DMS53 (cell line): ENCODE measurements at regions not wholly inside any gene's neighbourhood (a gene's known extent, or its start where the extent isn't known, plus 50 kb on each side); places are given as distances from the start of the nearest gene placed in this dataset.
"Not testable (repeated sequence)": the region's sequence is repeated elsewhere in the genome, so short reads cannot be mapped to it uniquely, and the experiment has no call there.

Experiments used
- DNase-seq: peaks from one replicate; lab custom pipeline; 2025; lab: John Stamatoyannopoulos, UW

DNA sequence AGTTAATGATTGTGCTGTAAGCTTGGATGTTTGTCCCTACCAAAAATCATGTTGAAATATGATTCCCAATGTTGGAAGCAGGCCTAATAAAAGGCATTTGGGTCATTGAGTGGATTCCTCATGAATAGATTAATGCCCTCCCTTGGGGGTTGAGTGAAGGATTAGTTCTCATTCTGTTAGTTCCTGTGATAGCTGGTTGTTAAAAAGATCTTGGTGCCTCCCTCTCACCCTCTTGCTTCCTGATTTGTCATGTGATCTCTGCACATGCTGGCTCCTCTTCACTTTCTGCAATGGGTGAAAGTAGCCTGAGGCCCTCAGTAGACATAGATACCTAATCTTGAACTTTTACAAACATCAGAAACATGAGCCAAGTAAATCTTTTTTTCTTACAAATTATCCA, 115.6 kb upstream of the HCRTR2 start:
- DNase-seq, result no peak

- peak; percentile 5 for DNase-seq
Observed at GRCh38 chr6:55064711-55065420, 109.4 kb upstream of the HCRTR2 start.

GRCh38 chr6:55069132-55069781, 105.1 kb upstream of the HCRTR2 start:
- peak; percentile 78 for DNase-seq

DNA sequence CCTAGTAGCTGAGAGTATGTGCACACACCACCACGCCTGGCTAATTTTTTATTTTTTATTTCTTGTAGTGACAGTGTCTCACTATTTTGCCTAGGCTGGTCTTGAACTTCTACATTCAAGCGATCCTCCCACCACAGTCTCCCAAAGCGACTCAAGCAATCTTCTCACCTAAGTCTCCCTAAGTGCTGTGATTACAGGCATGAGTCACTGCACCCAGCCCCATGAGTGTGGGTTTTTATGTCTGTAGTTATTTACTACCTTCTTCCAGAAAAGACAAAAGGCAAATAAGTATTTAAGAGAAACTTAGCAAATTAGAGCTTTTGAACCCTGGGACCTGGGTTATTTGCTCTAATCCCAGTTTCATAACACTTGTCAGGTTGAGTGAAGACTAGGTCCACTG, 92.3 kb upstream of the HCRTR2 start:
- DNase-seq, result no peak

DNA sequence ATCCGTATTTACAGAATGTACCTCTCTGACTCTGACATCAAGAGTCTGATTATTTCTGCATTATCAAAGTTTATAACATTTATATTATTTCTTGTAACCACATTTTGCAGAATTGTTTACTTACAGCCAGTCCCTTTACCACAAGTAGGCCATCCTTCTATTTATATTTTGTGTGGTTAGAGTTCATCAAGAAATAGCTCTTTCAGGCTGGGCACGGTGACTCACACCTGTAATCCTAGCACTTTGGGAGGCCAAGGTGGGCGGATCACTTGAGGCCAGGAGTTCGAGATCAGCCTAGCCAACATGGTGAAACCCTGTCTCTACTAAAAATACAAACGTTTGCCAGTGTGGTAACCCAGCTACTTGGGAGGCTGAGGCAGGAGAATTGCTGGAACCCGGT, 86.3 kb upstream of the HCRTR2 start:
- DNase-seq, result not testable (repeated sequence)

GRCh38 chr6:55088902-55089301, 85.4 kb upstream of the HCRTR2 start:
- DNase-seq, result no peak

DNA sequence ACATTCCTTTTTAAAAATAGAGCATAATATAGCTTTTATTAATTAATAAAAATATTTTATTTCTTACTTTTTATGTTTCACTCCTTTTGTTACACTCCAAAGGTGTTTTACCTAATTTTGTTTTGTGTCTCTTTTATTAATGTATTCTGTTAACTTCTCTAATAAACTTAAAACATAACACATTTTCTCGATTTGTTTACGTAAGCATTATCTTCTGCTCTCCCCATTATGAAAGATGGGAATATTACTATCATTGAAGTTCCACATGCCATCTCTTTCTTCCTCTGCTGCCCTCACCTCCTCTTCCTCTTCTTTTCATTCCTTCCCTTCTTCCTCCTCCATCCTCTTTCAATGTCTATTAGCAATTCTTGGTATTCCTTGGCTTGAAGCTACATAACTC, 85.0 kb upstream of the HCRTR2 start:
- DNase-seq, result no peak

- DNase-seq, result peak; percentile 13
Observed at GRCh38 chr6:55100686-55101085, 73.6 kb upstream of the HCRTR2 start.

DNA sequence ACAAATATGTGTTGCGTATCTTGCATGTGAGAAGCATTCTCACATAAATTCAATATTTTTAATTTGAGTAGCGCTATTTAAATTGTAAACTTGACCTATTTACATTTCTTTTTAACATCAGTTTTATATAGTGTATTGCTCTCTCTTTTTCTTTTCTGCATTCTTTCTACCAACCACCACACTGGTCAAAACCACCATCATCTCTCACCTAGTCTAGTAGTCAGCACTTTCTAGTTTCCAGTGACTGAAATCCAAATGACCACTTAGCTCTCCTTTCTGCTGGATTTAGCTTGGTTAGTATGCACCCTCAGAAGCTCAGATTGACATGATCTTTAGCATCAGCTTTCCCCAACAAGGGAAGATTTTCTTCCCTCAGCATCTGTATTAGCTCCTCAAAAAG, 73.2 kb upstream of the HCRTR2 start:
- DNase-seq, result no peak

- DNase-seq, result no peak
Observed at GRCh38 chr6:55108134-55109130, 65.9 kb upstream of the HCRTR2 start.

DNA sequence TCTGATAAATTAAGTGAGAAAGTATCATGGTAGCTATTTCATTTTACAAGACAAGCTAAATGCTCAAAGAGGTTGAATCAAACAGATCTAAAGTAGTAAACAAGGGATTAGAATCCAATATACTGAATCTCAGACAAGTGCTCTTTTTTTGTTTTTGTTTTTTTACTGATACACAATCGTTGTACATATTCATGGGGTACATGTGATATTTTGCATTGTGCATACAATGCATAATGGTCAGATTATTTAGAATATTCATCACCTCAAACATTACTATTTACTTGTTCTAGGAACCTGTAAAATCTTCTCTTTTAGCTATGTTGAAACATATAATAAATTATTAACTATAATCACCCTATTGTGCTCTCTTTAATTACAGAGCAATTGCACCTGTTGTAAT, 57.0 kb upstream of the HCRTR2 start:
- no peak for DNase-seq

DNA sequence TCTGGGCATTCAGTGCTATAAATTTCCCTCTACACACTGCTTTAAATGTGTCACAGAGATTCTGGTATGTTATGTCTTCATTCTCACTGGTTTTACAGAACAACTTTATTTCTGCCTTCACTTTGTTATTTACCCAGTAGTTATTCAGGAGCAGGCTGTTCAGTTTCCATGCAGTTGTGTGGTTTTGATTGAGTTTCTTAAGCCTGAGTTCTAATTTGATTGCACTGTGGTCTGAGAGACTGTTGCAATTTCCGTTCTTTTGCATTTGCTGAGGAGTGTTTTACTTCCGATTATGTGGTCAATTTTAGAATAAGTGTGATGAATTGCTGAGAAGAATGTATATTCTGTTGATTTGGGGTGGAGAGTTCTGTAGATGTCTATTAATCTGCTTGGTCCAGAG, 50.1 kb upstream of the HCRTR2 start:
- DNase-seq, result not testable (repeated sequence)
